ENCODE measurements at regions not wholly inside any gene's neighbourhood (a gene's known extent, or its start where the extent isn't known, plus 50 kb on each side); places are given as distances from the start of the nearest gene placed in this dataset.

- Histone ChIP-seq H3K27ac (ENCODE audit: low read depth in 2 of 2, low read length in 2 of 2) (no peak overlapping the region), H3K9ac (ENCODE audit: low read depth in 1 of 2, low read length in 2 of 2) (no peak overlapping the region), H3K4me3 (ENCODE audit: low read length in 2 of 2) (no peak overlapping the region), H3K36me3 (ENCODE audit: control insufficient read depth in 2 of 2, insufficient read depth in 2 of 2, low read length in 2 of 2) (no peaks in the 10 kb centered on the region), H3K9me3 (ENCODE audit: control insufficient read depth in 2 of 2, low read length in 2 of 2) (no peaks in the 10 kb centered on the region), H3K27me3 (ENCODE audit: control insufficient read depth in 2 of 2, insufficient read depth in 2 of 2, low read length in 2 of 2) (no peaks in the 10 kb centered on the region), H3K4me1 (ENCODE audit: control insufficient read depth in 2 of 2, insufficient read depth in 2 of 2, low read length in 2 of 2) (no peaks in the 10 kb centered on the region)
Measured at GRCh38 chr1:216984536-216984935, 261.3 kb upstream of the ESRRG start.

- Histone ChIP-seq H3K27ac (ENCODE audit: low read depth in 2 of 2, low read length in 2 of 2) (no peak overlapping the region), H3K36me3 (ENCODE audit: control insufficient read depth in 2 of 2, insufficient read depth in 2 of 2, low read length in 2 of 2) (no peaks in the 10 kb centered on the region), H3K9me3 (ENCODE audit: control insufficient read depth in 2 of 2, low read length in 2 of 2) (no peaks in the 10 kb centered on the region), H3K27me3 (ENCODE audit: control insufficient read depth in 2 of 2, insufficient read depth in 2 of 2, low read length in 2 of 2) (no peaks in the 10 kb centered on the region), H3K4me3 (ENCODE audit: low read length in 2 of 2) (no peak overlapping the region), H3K9ac (ENCODE audit: low read depth in 1 of 2, low read length in 2 of 2) (no peak overlapping the region), H3K4me1 (ENCODE audit: control insufficient read depth in 2 of 2, insufficient read depth in 2 of 2, low read length in 2 of 2) (no peaks in the 10 kb centered on the region)
Measured at GRCh38 chr1:216983823-216984222, 260.6 kb upstream of the ESRRG start.

DNA sequence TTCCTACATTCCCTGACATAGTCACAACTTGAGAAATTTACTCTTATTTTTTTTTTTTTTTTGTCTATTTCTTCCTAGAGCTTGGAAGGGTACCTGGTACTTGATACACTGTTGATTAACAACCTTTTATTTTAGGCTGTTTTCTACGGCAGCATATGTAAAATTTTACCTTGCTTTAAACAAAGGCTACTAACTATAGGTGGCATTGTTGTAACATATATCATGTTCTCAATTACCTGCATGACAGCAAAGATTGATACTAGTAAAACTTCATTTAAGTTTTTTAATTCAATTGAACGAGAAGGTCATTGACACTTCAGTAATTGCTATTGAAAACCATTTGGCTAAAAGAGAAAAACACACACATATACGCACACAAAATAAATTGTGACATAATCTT, 238.3 kb upstream of the ESRRG start:
- H3K36me3 ChIP-seq (ENCODE audit: control insufficient read depth in 2 of 2, insufficient read depth in 2 of 2, low read length in 2 of 2): no peaks in the 10 kb centered on the region
- H3K9ac ChIP-seq (ENCODE audit: low read depth in 1 of 2, low read length in 2 of 2): no peak overlapping the region
- H3K9me3 ChIP-seq (ENCODE audit: control insufficient read depth in 2 of 2, low read length in 2 of 2): no peaks in the 10 kb centered on the region
- no peak overlapping the region for H3K27ac ChIP-seq (ENCODE audit: low read depth in 2 of 2, low read length in 2 of 2)
- H3K4me1 ChIP-seq (ENCODE audit: control insufficient read depth in 2 of 2, insufficient read depth in 2 of 2, low read length in 2 of 2): no peaks in the 10 kb centered on the region
- H3K27me3 ChIP-seq (ENCODE audit: control insufficient read depth in 2 of 2, insufficient read depth in 2 of 2, low read length in 2 of 2): no peaks in the 10 kb centered on the region
- H3K4me3 ChIP-seq (ENCODE audit: low read length in 2 of 2): no peak overlapping the region

GRCh38 chr1:216960716-216961115, 237.5 kb upstream of the ESRRG start:
- Histone ChIP-seq H3K27me3 (ENCODE audit: control insufficient read depth in 2 of 2, insufficient read depth in 2 of 2, low read length in 2 of 2) (no peaks in the 10 kb centered on the region), H3K9ac (ENCODE audit: low read depth in 1 of 2, low read length in 2 of 2) (no peak overlapping the region), H3K27ac (ENCODE audit: low read depth in 2 of 2, low read length in 2 of 2) (no peak overlapping the region), H3K4me3 (ENCODE audit: low read length in 2 of 2) (no peak overlapping the region), H3K4me1 (ENCODE audit: control insufficient read depth in 2 of 2, insufficient read depth in 2 of 2, low read length in 2 of 2) (no peaks in the 10 kb centered on the region), H3K36me3 (ENCODE audit: control insufficient read depth in 2 of 2, insufficient read depth in 2 of 2, low read length in 2 of 2) (no peaks in the 10 kb centered on the region), H3K9me3 (ENCODE audit: control insufficient read depth in 2 of 2, low read length in 2 of 2) (no peaks in the 10 kb centered on the region)

DNA sequence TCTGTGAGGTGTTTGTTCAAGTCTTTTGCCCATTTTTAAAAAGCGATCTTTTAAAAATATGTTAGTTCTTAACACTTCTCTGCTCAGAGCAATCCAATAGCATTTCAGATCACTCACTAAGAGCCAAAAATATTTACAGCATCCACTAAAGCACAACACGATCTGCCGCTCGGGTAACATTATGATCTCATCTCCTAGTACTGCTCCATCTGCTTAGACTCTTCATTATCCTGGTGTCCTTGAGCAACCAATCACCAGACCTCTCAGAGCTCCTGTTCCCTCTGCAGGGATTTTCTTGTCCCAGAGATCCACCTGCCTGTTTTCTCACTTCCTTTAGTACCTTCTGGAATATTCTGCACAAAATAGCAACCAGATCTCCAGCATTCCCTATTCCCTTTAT, 235.3 kb upstream of the ESRRG start:
- no peaks in the 10 kb centered on the region for H3K36me3 ChIP-seq (ENCODE audit: control insufficient read depth in 2 of 2, insufficient read depth in 2 of 2, low read length in 2 of 2)
- no peaks in the 10 kb centered on the region for H3K27me3 ChIP-seq (ENCODE audit: control insufficient read depth in 2 of 2, insufficient read depth in 2 of 2, low read length in 2 of 2)
- no peak overlapping the region for H3K27ac ChIP-seq (ENCODE audit: low read depth in 2 of 2, low read length in 2 of 2)

DNA sequence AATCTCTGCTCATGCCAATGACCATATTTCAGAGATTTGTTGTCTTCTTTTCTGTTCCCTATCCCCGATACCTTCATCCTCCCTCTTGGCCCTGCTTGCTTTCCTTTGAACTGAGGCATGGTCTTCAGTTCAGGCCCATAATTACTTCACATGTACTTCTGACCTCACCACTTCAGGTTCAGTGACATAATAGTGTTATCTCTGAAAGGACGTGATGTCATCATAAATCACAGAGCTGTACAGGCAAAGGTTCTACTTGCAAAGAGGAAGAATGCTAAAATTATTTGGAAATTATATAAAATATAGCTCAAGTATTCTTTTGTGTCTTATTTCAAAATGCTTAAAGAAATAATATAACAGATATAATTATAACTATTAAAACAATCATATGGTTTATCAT, 230.3 kb upstream of the ESRRG start:
- Histone ChIP-seq H3K4me3 (ENCODE audit: low read length in 2 of 2) (no peak overlapping the region), H3K27me3 (ENCODE audit: control insufficient read depth in 2 of 2, insufficient read depth in 2 of 2, low read length in 2 of 2) (no peaks in the 10 kb centered on the region), H3K9ac (ENCODE audit: low read depth in 1 of 2, low read length in 2 of 2) (no peak overlapping the region), H3K27ac (ENCODE audit: low read depth in 2 of 2, low read length in 2 of 2) (no peak overlapping the region), H3K9me3 (ENCODE audit: control insufficient read depth in 2 of 2, low read length in 2 of 2) (no peaks in the 10 kb centered on the region), H3K36me3 (ENCODE audit: control insufficient read depth in 2 of 2, insufficient read depth in 2 of 2, low read length in 2 of 2) (no peaks in the 10 kb centered on the region), H3K4me1 (ENCODE audit: control insufficient read depth in 2 of 2, insufficient read depth in 2 of 2, low read length in 2 of 2) (no peaks in the 10 kb centered on the region)

More for the DNA sequence above, 235.3 kb upstream of the ESRRG start:
- H3K9me3 ChIP-seq (ENCODE audit: control insufficient read depth in 2 of 2, low read length in 2 of 2): no peaks in the 10 kb centered on the region
- no peaks in the 10 kb centered on the region for H3K4me1 ChIP-seq (ENCODE audit: control insufficient read depth in 2 of 2, insufficient read depth in 2 of 2, low read length in 2 of 2)
- no peak overlapping the region for H3K4me3 ChIP-seq (ENCODE audit: low read length in 2 of 2)
- no peak overlapping the region for H3K9ac ChIP-seq (ENCODE audit: low read depth in 1 of 2, low read length in 2 of 2)

- H3K9me3 ChIP-seq (ENCODE audit: control insufficient read depth in 2 of 2, low read length in 2 of 2): no peaks in the 10 kb centered on the region
- H3K27me3 ChIP-seq (ENCODE audit: control insufficient read depth in 2 of 2, insufficient read depth in 2 of 2, low read length in 2 of 2): no peaks in the 10 kb centered on the region
- no peak overlapping the region for H3K4me3 ChIP-seq (ENCODE audit: low read length in 2 of 2)
- H3K4me1 ChIP-seq (ENCODE audit: control insufficient read depth in 2 of 2, insufficient read depth in 2 of 2, low read length in 2 of 2): no peaks in the 10 kb centered on the region
- H3K36me3 ChIP-seq (ENCODE audit: control insufficient read depth in 2 of 2, insufficient read depth in 2 of 2, low read length in 2 of 2): no peaks in the 10 kb centered on the region
- H3K9ac ChIP-seq (ENCODE audit: low read depth in 1 of 2, low read length in 2 of 2): no peak overlapping the region
- no peak overlapping the region for H3K27ac ChIP-seq (ENCODE audit: low read depth in 2 of 2, low read length in 2 of 2)
Measured at GRCh38 chr1:216952864-216953263, 229.6 kb upstream of the ESRRG start.

- H3K4me1 ChIP-seq (ENCODE audit: control insufficient read depth in 2 of 2, insufficient read depth in 2 of 2, low read length in 2 of 2): no peaks in the 10 kb centered on the region
- no peak overlapping the region for H3K9ac ChIP-seq (ENCODE audit: low read depth in 1 of 2, low read length in 2 of 2)
- H3K9me3 ChIP-seq (ENCODE audit: control insufficient read depth in 2 of 2, low read length in 2 of 2): no peaks in the 10 kb centered on the region
- H3K36me3 ChIP-seq (ENCODE audit: control insufficient read depth in 2 of 2, insufficient read depth in 2 of 2, low read length in 2 of 2): no peaks in the 10 kb centered on the region
- H3K27me3 ChIP-seq (ENCODE audit: control insufficient read depth in 2 of 2, insufficient read depth in 2 of 2, low read length in 2 of 2): no peaks in the 10 kb centered on the region
- no peak overlapping the region for H3K27ac ChIP-seq (ENCODE audit: low read depth in 2 of 2, low read length in 2 of 2)
- no peak overlapping the region for H3K4me3 ChIP-seq (ENCODE audit: low read length in 2 of 2)
Measured at GRCh38 chr1:216945538-216946080, 222.4 kb upstream of the ESRRG start.

- Histone ChIP-seq H3K9ac (ENCODE audit: low read depth in 1 of 2, low read length in 2 of 2) (no peak overlapping the region), H3K27ac (ENCODE audit: low read depth in 2 of 2, low read length in 2 of 2) (no peak overlapping the region), H3K9me3 (ENCODE audit: control insufficient read depth in 2 of 2, low read length in 2 of 2) (no peaks in the 10 kb centered on the region), H3K27me3 (ENCODE audit: control insufficient read depth in 2 of 2, insufficient read depth in 2 of 2, low read length in 2 of 2) (no peaks in the 10 kb centered on the region), H3K36me3 (ENCODE audit: control insufficient read depth in 2 of 2, insufficient read depth in 2 of 2, low read length in 2 of 2) (no peaks in the 10 kb centered on the region), H3K4me3 (ENCODE audit: low read length in 2 of 2) (no peak overlapping the region), H3K4me1 (ENCODE audit: control insufficient read depth in 2 of 2, insufficient read depth in 2 of 2, low read length in 2 of 2) (no peaks in the 10 kb centered on the region)
Measured at GRCh38 chr1:216944864-216945510, 221.8 kb upstream of the ESRRG start.

- H3K27me3 ChIP-seq (ENCODE audit: control insufficient read depth in 2 of 2, insufficient read depth in 2 of 2, low read length in 2 of 2): no peaks in the 10 kb centered on the region
- no peaks in the 10 kb centered on the region for H3K36me3 ChIP-seq (ENCODE audit: control insufficient read depth in 2 of 2, insufficient read depth in 2 of 2, low read length in 2 of 2)
- H3K9me3 ChIP-seq (ENCODE audit: control insufficient read depth in 2 of 2, low read length in 2 of 2): no peaks in the 10 kb centered on the region
- H3K4me3 ChIP-seq (ENCODE audit: low read length in 2 of 2): no peak overlapping the region
- H3K9ac ChIP-seq (ENCODE audit: low read depth in 1 of 2, low read length in 2 of 2): no peak overlapping the region
- H3K4me1 ChIP-seq (ENCODE audit: control insufficient read depth in 2 of 2, insufficient read depth in 2 of 2, low read length in 2 of 2): no peaks in the 10 kb centered on the region
- H3K27ac ChIP-seq (ENCODE audit: low read depth in 2 of 2, low read length in 2 of 2): no peak overlapping the region
Measured at GRCh38 chr1:216937491-216937890, 214.3 kb upstream of the ESRRG start.
